Panc1 (cell line): ENCODE measurements at regions not wholly inside any gene's neighbourhood (a gene's known extent, or its start where the extent isn't known, plus 50 kb on each side); places are given as distances from the start of the nearest gene placed in this dataset.

Experiments
- ATAC-seq: fragments of 200-7000 bp; cut with Tn5 transposase; 2 replicates; pipeline ENCODE4 v1.9.1; 2020; ENCODE audit warnings: mild to moderate bottlenecking, moderate library complexity
- BruUV-seq: library from RNA; stranded (reverse); fragments of 400-500 nt; replicated peaks from 2 replicates; lab custom pipeline; 2021; lab: Mats Ljungman, UMichigan
- CTCF ChIA-PET: fragments of 300-600 bp; sonication (Branson Sonifier 250); formaldehyde crosslinking; loops from one replicate; lab custom pipeline; 2022; ENCODE audit warnings: antibody characterized with exemption; lab: Charles Lee
- POLR2A ChIA-PET: fragments of 300-600 bp; sonication (Branson Sonifier 250); formaldehyde crosslinking; loops from one replicate; lab custom pipeline; 2022; ENCODE audit warnings: antibody characterized with exemption; lab: Charles Lee
- DNase-seq: peaks from one replicate; pipeline ENCODE4 v3.0.0-alpha.2; 2010; ENCODE audit warnings: low read depth, low spot score
- H3K27ac ChIP-seq: 2 replicates; pipeline ENCODE4 v1.5.1; 2011; ENCODE audit warnings: mild to moderate bottlenecking, low read length, inconsistent platforms
- H3K27me3 ChIP-seq: fragments of 200-500 bp; sonication (Bioruptor generic); 2 replicates; pipeline ENCODE4 v1.6.0; 2014; ENCODE audit warnings: low read length, inconsistent platforms; ENCODE audit not compliant: control insufficient read depth, insufficient read depth
- H3K36me3 ChIP-seq: fragments of 200-500 bp; sonication (Bioruptor generic); 2 replicates; pipeline ENCODE4 v1.5.1; 2014; ENCODE audit warnings: inconsistent platforms, mild to moderate bottlenecking, low read length, moderate library complexity; ENCODE audit not compliant: control insufficient read depth, insufficient read depth
- H3K4me1 ChIP-seq: 2 replicates; pipeline ENCODE4 v1.5.1; 2011; ENCODE audit warnings: inconsistent platforms, mild to moderate bottlenecking, low read length, moderate library complexity; ENCODE audit not compliant: control insufficient read depth, insufficient read depth
- H3K4me3 ChIP-seq, 2 experiments: 2 replicates each; pipeline ENCODE4 v1.5.1; 2011 to 2012; ENCODE audit warnings: low read depth in 2 of 2, low read length in 2 of 2, mild to moderate bottlenecking in 2 of 2, inconsistent platforms in 1 of 2, moderate library complexity in 1 of 2
- H3K9me3 ChIP-seq: fragments of 200-500 bp; sonication (Bioruptor generic); 2 replicates; pipeline ENCODE4 v1.5.1; 2014; ENCODE audit warnings: low read depth, mild to moderate bottlenecking, inconsistent platforms, low read length, moderate library complexity; ENCODE audit not compliant: control insufficient read depth, insufficient read depth
- CTCF ChIP-seq: fragments of 450-650 bp; IDR thresholded peaks from 2 replicates; pipeline ENCODE4 v1.5.1; 2017; ENCODE audit warnings: mild to moderate bottlenecking
- POLR2AphosphoS5 ChIP-seq: IDR thresholded peaks from 2 replicates; pipeline ENCODE4 v1.6.1; 2012; ENCODE audit warnings: mild to moderate bottlenecking, low read depth, low read length, moderate library complexity
- REST ChIP-seq, 2 experiments: IDR thresholded peaks; 2 replicates each; pipeline ENCODE4 v1.6.1; 2011 to 2012; ENCODE audit warnings: low read depth in 2 of 2, control low read depth in 1 of 2, low read length in 1 of 2, mild to moderate bottlenecking in 1 of 2, moderate library complexity in 1 of 2; ENCODE audit not compliant: insufficient read depth in 1 of 2
- SIN3A ChIP-seq: IDR thresholded peaks from 2 replicates; pipeline ENCODE4 v1.6.1; 2012; ENCODE audit warnings: low read depth, mild to moderate bottlenecking, low read length, moderate library complexity, borderline replicate concordance; ENCODE audit not compliant: insufficient read depth
- TCF7L2 ChIP-seq: IDR thresholded peaks from 2 replicates; pipeline ENCODE4 v1.6.1; 2011; ENCODE audit warnings: mild to moderate bottlenecking, low read depth, low read length, inconsistent platforms
- in situ Hi-C: cut with HindIII; loops from 2 replicates; pipeline ENCODE4 v1.10.0; 2016; ENCODE audit warnings: low sequenced_read_pairs, low pct_unique_long_range_greater_than_20kb
- intact Hi-C: fragments of 100-400 bp; cut with micrococcal nuclease; formaldehyde crosslinking; loops from one replicate; pipeline ENCODE4 v1.10.0; 2022; ENCODE audit not compliant: unreplicated experiment

- DNase-seq: no peak
- ChIA-PET CTCF (no interaction called here), POLR2A (no interaction called here)
- in situ Hi-C loops (no loop called here), intact Hi-C loops (no loop called here)
- Histone ChIP-seq H3K27me3 (no peaks in the 10 kb centered on the region), H3K4me3 (no peak overlapping the region), H3K27ac (no peak overlapping the region), H3K36me3 (no peaks in the 10 kb centered on the region), H3K9me3 (no peaks in the 10 kb centered on the region), H3K4me1 (no peaks in the 10 kb centered on the region)
- no TSS peak for BruUV-seq
- no peak for ATAC-seq
- TF ChIP-seq TCF7L2 (no peak), REST (IDR thresholded peaks at IDR 0.05; ENCODE audit: insufficient read depth in 1 of 2, low read depth in 2 of 2, low read length in 1 of 2) (no peak), CTCF (no peak), POLR2AphosphoS5 (no peak), SIN3A (no peak)
Observed at GRCh38 chr13:109332506-109333499, 453.6 kb downstream of the IRS2 start.

DNA sequence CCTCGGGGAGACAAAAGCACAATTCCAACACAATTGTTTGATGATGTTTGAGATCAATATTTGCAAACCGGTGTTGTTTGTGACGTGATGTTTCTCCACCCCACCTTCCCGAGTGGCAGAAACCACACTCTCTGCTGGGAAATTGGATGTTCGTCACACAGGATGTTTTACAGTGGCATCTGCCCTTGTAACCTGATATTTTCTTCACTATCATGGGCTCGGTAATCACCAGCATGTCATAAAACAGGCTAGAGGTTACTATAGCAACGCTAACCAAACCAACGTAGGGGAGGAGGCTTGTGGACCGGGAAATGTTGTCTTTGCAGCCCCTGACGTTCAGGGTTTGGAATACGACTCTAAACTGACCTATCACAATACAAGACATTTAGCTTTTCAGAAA is 454.5 kb downstream of the IRS2 start:
- ATAC-seq (no peak), DNase-seq (no peak)
- ChIA-PET POLR2A (no interaction called here), CTCF (no interaction called here)
- no peak overlapping the region for H3K27ac ChIP-seq
- no peaks in the 10 kb centered on the region for H3K9me3 ChIP-seq
- H3K4me3 ChIP-seq: no peak overlapping the region
- intact Hi-C loops: no loop called here
- no peaks in the 10 kb centered on the region for H3K27me3 ChIP-seq
- in situ Hi-C loops: no loop called here
- BruUV-seq: no TSS peak
- no peaks in the 10 kb centered on the region for H3K4me1 ChIP-seq
- H3K36me3 ChIP-seq: no peaks in the 10 kb centered on the region
- TF ChIP-seq SIN3A (no peak), REST (IDR thresholded peaks at IDR 0.05; ENCODE audit: insufficient read depth in 1 of 2, low read depth in 2 of 2, low read length in 1 of 2) (no peak), CTCF (no peak), POLR2AphosphoS5 (no peak), TCF7L2 (no peak)
